ENCODE measurements at regions not wholly inside any gene's neighbourhood (a gene's known extent, or its start where the extent isn't known, plus 50 kb on each side); places are given as distances from the start of the nearest gene placed in this dataset.

DNA sequence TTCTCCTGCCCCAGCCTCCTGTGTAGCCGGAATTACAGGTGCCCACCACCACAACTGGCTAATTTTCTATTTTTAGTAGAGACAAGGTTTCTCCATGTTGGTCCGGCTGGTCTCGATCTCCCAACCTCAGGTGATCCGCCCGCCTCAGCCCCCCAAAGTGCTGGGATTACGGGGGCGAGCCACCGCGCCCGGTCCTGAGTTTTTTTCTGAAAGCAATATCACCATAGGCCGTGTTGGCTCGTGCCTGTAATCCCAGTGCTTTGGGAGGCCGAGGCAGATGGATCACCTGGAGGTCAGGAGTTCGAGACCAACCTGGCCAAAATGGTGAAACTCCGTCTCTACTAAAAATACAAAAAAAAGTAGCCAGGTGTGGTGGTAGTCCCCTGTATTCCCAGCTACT, 136.3 kb upstream of the TECRL start:
- DNase-seq, result no peak

- peak; percentile 3 for DNase-seq
These were observed 130.1 kb upstream of the TECRL start for GRCh38 chr4:64539234-64539849.

- DNase-seq, result peak; percentile 12
These were observed 129.0 kb upstream of the TECRL start for GRCh38 chr4:64538219-64538618.

DNA sequence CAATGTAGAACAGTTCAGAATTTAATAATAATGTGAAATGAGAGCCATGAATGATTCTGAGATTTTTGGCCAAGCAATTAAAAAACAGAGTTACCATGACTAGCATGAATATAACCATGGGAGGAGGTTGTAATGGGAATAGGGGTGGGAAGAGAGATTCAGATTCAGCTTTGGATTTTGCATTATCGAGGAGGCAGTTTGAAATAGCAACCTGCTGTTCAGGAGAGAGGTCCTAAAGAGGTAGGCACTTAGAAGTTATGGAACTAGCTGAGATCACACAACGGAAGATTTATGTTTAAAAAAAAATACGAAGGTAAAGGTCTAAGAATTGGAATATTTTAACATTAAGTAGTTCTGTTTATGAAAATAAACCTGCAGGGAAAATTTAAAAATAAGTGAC, 124.4 kb upstream of the TECRL start:
- no peak for DNase-seq

DNA sequence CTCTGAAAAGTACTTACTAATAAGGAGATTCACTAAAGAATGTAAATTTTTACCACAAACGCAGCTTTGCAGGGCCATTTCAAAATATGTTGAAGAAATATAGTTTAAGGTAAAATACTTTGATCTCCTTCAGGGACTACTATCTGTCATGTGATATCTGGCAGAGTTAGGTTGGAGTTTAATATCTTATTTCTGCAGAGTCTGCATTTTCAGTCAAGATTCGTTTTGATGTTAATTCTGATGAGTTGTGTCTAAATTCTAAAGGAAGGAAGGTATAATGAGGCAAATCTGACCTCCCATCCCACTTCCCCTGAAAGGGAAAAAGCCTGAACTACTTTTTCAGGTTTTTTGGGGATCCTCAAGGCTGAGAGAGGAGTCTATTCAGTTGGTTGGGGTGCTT, 123.9 kb upstream of the TECRL start:
- no peak for DNase-seq

DNA sequence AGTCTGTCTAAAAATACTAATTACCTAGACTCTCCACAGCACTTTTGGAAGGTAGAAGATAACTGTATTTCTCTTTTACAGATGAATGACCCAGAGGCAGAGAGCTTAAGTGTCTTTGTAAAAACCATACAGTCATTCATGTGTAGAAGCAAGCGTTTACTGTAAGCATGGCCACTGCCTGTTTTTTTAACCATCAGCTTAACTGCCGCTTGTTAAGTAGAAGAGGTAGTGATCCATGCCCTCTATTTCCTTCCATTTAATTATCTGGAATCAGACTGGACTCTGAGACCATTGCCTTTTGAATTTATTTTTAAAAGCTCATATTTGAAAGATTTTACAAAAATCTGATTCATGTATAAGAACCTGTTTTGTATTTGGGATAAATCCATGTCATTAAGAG, 111.2 kb upstream of the TECRL start:
- DNase-seq, result no peak

- DNase-seq, result no peak
These were observed 109.3 kb upstream of the TECRL start for GRCh38 chr4:64518600-64518999.

GRCh38 chr4:64516176-64516575, 106.9 kb upstream of the TECRL start:
- DNase-seq, result no peak

- DNase-seq, result no peak
These were observed 98.8 kb upstream of the TECRL start for GRCh38 chr4:64508089-64508488.

- DNase-seq, result no peak
These were observed 94.9 kb upstream of the TECRL start for GRCh38 chr4:64503945-64504675.

- no peak for DNase-seq
These were observed 94.2 kb upstream of the TECRL start for GRCh38 chr4:64503416-64503815.

DNA sequence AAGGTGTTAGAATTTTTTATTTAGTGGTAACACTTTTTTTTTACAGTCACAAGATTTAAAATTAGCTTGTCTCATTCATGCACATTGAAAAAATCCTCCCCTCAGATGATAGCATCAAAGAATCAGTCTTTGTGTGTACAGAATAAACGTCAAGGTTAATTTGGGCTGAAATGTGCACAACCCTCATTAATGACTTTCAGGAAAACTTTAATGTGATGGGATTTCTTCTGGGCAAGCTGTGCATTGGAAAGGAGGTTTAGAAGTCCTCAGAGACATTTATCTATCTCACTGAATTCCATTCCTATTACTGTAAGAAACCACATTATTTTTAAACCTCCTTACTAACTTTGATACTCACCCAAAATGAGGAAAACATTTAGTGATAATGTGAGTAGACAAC, 88.2 kb upstream of the TECRL start:
- no peak for DNase-seq

- no peak for DNase-seq
These were observed 86.7 kb upstream of the TECRL start for GRCh38 chr4:64495946-64496345.

- no peak for DNase-seq
These were observed 80.4 kb upstream of the TECRL start for GRCh38 chr4:64489628-64490027.

DNA sequence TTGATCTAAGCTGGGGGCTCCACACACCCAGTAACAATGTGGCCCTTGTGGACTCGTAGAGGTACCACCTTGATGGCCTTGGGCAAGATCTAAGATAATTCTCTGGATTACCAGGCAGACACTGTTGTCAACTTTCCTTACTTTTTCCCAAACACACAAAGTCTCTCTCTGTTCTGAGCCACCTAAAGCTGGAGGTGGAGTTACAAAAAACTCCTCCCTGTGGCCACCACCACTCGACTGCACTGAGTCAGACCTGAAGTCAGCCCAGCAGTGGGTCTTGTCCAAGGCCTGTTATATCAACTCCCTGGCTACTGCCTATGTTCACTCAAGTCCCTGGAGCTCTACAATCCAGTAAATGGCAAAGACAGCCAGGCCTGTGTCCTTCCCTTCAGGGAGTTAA, 70.1 kb upstream of the TECRL start:
- no peak for DNase-seq

GRCh38 chr4:64477127-64477526, 67.9 kb upstream of the TECRL start:
- no peak for DNase-seq

GRCh38 chr4:64465263-64465662, 56.0 kb upstream of the TECRL start:
- no peak for DNase-seq

GRCh38 chr4:64464581-64464980, 55.3 kb upstream of the TECRL start:
- no peak for DNase-seq
